GM18502 (cell line): ENCODE measurements at regions not wholly inside any gene's neighbourhood (a gene's known extent, or its start where the extent isn't known, plus 50 kb on each side); places are given as distances from the start of the nearest gene placed in this dataset.
"Not testable (repeated sequence)": the region's sequence is repeated elsewhere in the genome, so short reads cannot be mapped to it uniquely, and the experiment has no call there.

Experiments used
- ATAC-seq: cut with Tn5 transposase; IDR thresholded peaks from one replicate; pipeline ENCODE4 v1.9.1; 2021; ENCODE audit warnings: mild to moderate bottlenecking; ENCODE audit not compliant: unreplicated experiment, poor library complexity

- ATAC-seq, result not testable (repeated sequence)
These were observed 932.9 kb downstream of the TUBA3C start for GRCh38 chr13:18248533-18249240.

GRCh38 chr13:18240086-18240485 is 941.5 kb downstream of the TUBA3C start:
- not testable (repeated sequence) for ATAC-seq

GRCh38 chr13:18238586-18238985 is 943.0 kb downstream of the TUBA3C start:
- ATAC-seq, result not testable (repeated sequence)

- ATAC-seq, result no peak
These were observed 945.2 kb downstream of the TUBA3C start for GRCh38 chr13:18236528-18236815.

GRCh38 chr13:18235756-18236527 is 945.7 kb downstream of the TUBA3C start:
- ATAC-seq, result no peak

GRCh38 chr13:18235172-18235571 is 946.5 kb downstream of the TUBA3C start:
- ATAC-seq, result no peak

- ATAC-seq, result not testable (repeated sequence)
These were observed 947.2 kb downstream of the TUBA3C start for GRCh38 chr13:18234451-18234850.

- ATAC-seq, result no peak
These were observed 947.8 kb downstream of the TUBA3C start for GRCh38 chr13:18233783-18234299.

- ATAC-seq, result no peak
These were observed 948.4 kb downstream of the TUBA3C start for GRCh38 chr13:18232994-18233782.

- no peak for ATAC-seq
These were observed 949.2 kb downstream of the TUBA3C start for GRCh38 chr13:18232298-18232993.

GRCh38 chr13:18224411-18224810 is 957.2 kb downstream of the TUBA3C start:
- ATAC-seq, result not testable (repeated sequence)

- not testable (repeated sequence) for ATAC-seq
These were observed 966.9 kb downstream of the TUBA3C start for GRCh38 chr13:18214689-18215088.

GRCh38 chr13:18213511-18213910 is 968.1 kb downstream of the TUBA3C start:
- ATAC-seq, result not testable (repeated sequence)

- peak; percentile 56 for ATAC-seq
These were observed 968.8 kb downstream of the TUBA3C start for GRCh38 chr13:18212873-18213272.

- ATAC-seq, result peak; percentile 68
These were observed 969.7 kb downstream of the TUBA3C start for GRCh38 chr13:18211752-18212560.

- ATAC-seq, result not testable (repeated sequence)
These were observed 976.9 kb downstream of the TUBA3C start for GRCh38 chr13:18204614-18205178.

- not testable (repeated sequence) for ATAC-seq
These were observed 986.3 kb downstream of the TUBA3C start for GRCh38 chr13:18195365-18195678.

- ATAC-seq, result not testable (repeated sequence)
These were observed 986.8 kb downstream of the TUBA3C start for GRCh38 chr13:18194631-18195364.
